T-helper 1 cell treated with Interleukin-12 subunit alpha and Interleukin-12 subunit beta and Interleukin-4 antibody, amounts not matched to agents 30 ng/mL and 1 ng/mL, for 36 hours (primary cell): ENCODE measurements at regions not wholly inside any gene's neighbourhood (a gene's known extent, or its start where the extent isn't known, plus 50 kb on each side); places are given as distances from the start of the nearest gene placed in this dataset.
"Not testable (repeated sequence)": the region's sequence is repeated elsewhere in the genome, so short reads cannot be mapped to it uniquely, and the experiment has no call there.

Experiments
- intact Hi-C: fragments of 100-400 bp; cut with micrococcal nuclease; formaldehyde crosslinking; loops from one replicate; pipeline ENCODE4 v1.15.1; 2024

- intact Hi-C loops = no loop called here
Observed at GRCh38 chr13:89455225-89455624, 1784.1 kb downstream of the SLITRK5 start.

GRCh38 chr13:89455741-89456140 is 1784.6 kb downstream of the SLITRK5 start:
- intact Hi-C loops = no loop called here

GRCh38 chr13:89457977-89458376 is 1786.8 kb downstream of the SLITRK5 start:
- intact Hi-C loops = no loop called here

- intact Hi-C loops = no loop called here
Observed at GRCh38 chr13:89458456-89458855, 1787.3 kb downstream of the SLITRK5 start.

GRCh38 chr13:89460895-89461294 is 1789.7 kb downstream of the SLITRK5 start:
- intact Hi-C loops = not testable (repeated sequence)

- intact Hi-C loops = no loop called here
Observed at GRCh38 chr13:89465366-89465765, 1794.2 kb downstream of the SLITRK5 start.

- intact Hi-C loops = no loop called here
Observed at GRCh38 chr13:89468081-89468480, 1796.9 kb downstream of the SLITRK5 start.

GRCh38 chr13:89470901-89471300 is 1799.7 kb downstream of the SLITRK5 start:
- intact Hi-C loops = no loop called here

GRCh38 chr13:89474432-89474831 is 1803.3 kb downstream of the SLITRK5 start:
- intact Hi-C loops = no loop called here

- intact Hi-C loops = no loop called here
Observed at GRCh38 chr13:89486065-89486464, 1814.9 kb downstream of the SLITRK5 start.

- intact Hi-C loops = no loop called here
Observed at GRCh38 chr13:89486709-89487108, 1815.5 kb downstream of the SLITRK5 start.

- intact Hi-C loops = no loop called here
Observed at GRCh38 chr13:89490661-89491060, 1819.5 kb downstream of the SLITRK5 start.

- intact Hi-C loops = no loop called here
Observed at GRCh38 chr13:89496478-89496877, 1825.3 kb downstream of the SLITRK5 start.

- intact Hi-C loops = no loop called here
Observed at GRCh38 chr13:89497658-89498057, 1826.5 kb downstream of the SLITRK5 start.

GRCh38 chr13:89502286-89502685 is 1831.1 kb downstream of the SLITRK5 start:
- intact Hi-C loops = no loop called here

- intact Hi-C loops = no loop called here
Observed at GRCh38 chr13:89514534-89515312, 1832.8 kb upstream of the MIR17HG start.

GRCh38 chr13:89515948-89516347 is 1831.5 kb upstream of the MIR17HG start:
- intact Hi-C loops = no loop called here

- intact Hi-C loops = no loop called here
Observed at GRCh38 chr13:89518289-89519077, 1829.0 kb upstream of the MIR17HG start.

- intact Hi-C loops = no loop called here
Observed at GRCh38 chr13:89520468-89520867, 1827.0 kb upstream of the MIR17HG start.

GRCh38 chr13:89521672-89522071 is 1825.8 kb upstream of the MIR17HG start:
- intact Hi-C loops = not testable (repeated sequence)

GRCh38 chr13:89541091-89542030 is 1806.1 kb upstream of the MIR17HG start:
- intact Hi-C loops = no loop called here

GRCh38 chr13:89550938-89551337 is 1796.5 kb upstream of the MIR17HG start:
- intact Hi-C loops = no loop called here
